Activated effector memory CD4-positive, alpha-beta T cell treated with anti-CD3 and anti-CD28 coated beads, Interleukin-2, amount 50 U/mL, for 16 hours (primary cell): ENCODE measurements at regions not wholly inside any gene's neighbourhood (a gene's known extent, or its start where the extent isn't known, plus 50 kb on each side); places are given as distances from the start of the nearest gene placed in this dataset.
"Not testable (repeated sequence)": the region's sequence is repeated elsewhere in the genome, so short reads cannot be mapped to it uniquely, and the experiment has no call there.

Experiments
- DNase-seq: peaks from one replicate; pipeline ENCODE4 v3.0.0-alpha.2; 2020

DNA sequence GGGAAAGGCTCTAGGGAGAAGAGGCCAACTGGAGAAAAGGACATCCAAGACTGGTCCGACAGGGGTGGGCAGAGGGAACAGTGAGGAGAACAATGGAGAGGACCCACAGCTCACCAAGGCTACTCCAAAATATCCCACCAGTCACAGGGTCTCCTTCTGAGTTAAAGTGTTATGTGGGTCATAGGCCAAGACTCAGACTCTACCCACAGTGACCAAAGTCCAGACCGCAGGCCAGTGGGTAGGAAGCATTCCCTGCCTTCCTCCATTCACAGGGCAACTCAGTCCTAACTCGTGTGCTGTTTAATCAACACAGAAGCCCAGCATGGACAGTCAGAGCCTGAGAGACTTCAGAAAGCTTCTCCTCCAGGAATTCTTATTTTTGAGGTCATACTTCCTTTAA, 260.6 kb downstream of the SMAD2 start:
- no peak for DNase-seq

DNA sequence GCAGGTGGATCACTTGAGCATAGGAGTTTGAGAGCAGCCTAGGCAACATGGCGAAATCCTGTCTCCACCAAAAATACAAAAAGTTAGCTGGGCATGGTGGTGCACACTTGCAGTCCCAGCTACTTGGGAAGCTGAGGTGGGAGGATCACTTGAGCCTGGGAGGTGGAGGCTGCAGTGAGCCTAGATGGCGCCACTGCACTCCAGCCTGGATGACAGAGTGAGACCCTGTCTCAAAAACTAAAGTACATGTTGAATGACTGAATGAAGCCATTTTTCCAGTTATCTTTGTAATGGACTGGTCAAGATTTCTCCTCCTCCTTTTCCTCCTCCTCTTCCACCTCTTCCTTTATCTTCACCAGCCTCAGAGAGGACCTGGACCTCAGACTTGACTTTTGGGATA, 272.0 kb downstream of the SMAD2 start:
- DNase-seq = no peak

DNA sequence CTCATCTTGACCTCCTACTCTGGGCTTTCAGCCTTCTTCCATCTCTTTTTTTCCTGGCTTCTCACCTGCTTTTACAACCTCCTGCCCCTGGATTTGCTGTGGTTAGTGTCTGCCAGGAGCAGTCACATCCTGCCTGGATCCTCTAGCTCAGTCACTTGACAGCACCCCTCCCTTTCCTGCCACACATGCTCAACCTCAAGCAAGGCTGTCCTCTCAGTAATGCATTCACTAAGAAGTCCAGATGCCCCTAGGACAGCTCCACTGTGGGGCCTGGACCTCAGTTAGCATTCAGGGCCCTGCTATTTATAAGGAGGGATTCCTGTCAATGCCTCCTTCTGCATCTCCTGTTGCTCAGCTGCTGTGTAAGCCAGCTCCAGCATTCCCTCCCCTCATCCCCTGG, 275.5 kb downstream of the SMAD2 start:
- no peak for DNase-seq

DNA sequence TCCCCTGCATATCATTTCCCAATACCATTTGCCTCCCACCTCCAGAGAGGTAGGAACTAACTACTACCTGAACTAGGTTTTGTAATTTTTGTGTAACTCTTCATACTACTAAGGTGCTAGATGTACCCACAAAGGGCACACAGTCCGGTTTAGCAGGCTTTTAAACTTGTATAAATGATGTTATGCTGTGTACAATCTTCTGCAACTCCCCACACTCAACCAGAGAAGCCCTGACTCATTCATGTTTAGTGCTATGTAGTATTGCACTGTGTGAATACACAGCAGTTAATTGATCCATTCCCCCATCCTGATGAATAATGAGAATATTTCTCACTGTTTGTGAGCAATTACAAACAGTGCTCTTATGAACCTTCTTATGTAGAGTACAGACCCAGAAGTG, 285.6 kb downstream of the SMAD2 start:
- no peak for DNase-seq

DNA sequence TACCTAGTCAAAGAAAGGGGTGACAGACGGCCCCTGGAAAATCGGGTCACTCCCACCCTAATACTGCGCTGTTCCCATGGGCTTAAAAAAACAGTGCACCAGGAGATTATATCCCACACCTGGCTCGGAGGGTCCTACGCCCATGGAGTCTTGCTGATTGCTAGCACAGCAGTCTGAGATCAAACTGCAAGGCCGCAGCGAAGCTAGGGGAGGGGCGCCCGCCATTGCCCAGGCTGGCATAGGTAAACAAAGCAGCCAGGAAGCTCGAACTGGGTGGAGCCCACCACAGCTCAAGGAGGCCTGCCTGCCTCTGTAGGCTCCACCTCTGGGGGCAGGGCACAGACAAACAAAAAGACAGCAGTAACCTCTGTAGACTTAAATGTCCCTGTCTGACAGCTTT, 292.9 kb downstream of the SMAD2 start:
- DNase-seq = not testable (repeated sequence)

GRCh38 chr18:47635416-47635815, 295.0 kb downstream of the SMAD2 start:
- DNase-seq = no peak

GRCh38 chr18:47632970-47633635, 297.4 kb downstream of the SMAD2 start:
- no peak for DNase-seq

DNA sequence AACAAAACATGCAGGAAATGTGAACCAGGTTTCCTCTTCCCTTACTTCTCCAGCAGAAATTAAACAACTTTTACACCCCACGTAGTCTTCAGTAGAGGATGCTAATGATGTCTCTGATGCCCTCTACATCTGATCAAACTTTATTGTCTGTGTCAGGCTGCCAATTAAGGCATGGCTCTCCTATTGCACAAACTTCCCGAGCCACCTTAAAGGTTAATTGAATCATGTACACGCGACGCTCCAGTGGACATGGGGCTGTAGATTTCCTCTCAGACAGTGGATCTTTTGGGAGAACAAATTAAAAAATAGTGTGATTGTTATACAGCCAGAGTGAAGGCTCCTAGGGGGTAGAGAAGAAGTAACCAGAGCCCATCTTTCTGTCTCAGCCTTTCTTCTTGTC, 301.6 kb downstream of the SMAD2 start:
- no peak for DNase-seq

- DNase-seq = no peak
These were observed 302.1 kb downstream of the SMAD2 start for GRCh38 chr18:47628240-47628781.

GRCh38 chr18:47627030-47627429, 303.4 kb downstream of the SMAD2 start:
- DNase-seq = no peak

- no peak for DNase-seq
These were observed 310.5 kb downstream of the SMAD2 start for GRCh38 chr18:47619771-47620448.

GRCh38 chr18:47618758-47619157, 311.7 kb downstream of the SMAD2 start:
- no peak for DNase-seq

GRCh38 chr18:47615043-47615442, 315.4 kb downstream of the SMAD2 start:
- DNase-seq = no peak

DNA sequence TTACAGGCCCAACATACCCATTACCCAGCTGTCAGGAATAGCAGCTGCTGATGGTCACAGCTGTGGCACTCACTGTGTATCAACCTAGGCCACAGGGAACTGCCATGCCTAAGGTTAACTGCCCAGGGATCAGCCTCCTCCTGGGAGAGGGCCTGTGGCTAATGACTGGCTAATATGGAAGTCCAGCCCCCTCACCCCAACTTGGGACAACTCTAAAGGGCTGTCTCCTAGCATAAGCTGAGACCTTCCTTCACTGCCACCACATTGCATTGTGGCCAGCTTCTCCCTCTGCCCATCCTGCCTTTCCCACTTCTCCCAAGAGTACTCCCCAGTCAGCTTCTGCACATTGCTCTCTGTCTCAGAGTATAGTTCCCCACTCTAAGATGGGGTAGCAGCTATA, 316.5 kb downstream of the SMAD2 start:
- no peak for DNase-seq

DNA sequence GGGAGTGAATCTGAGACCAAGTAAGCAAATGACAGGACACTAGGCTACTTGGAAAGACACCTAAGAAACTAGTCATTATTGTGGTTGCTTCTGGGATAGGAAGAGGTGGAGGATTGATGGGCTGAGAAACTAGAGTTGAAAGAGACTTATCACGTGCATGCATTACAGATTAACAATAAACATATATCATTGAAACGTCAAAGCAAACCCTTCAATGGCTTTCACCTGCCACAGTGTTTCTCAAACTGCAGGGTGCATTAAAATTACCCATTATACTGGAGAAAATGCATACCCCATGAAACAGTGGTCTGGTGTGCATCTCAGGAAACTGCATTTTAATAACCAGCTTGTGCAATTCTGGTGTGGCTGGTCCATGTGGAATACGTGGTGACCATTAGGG, 318.8 kb downstream of the SMAD2 start:
- DNase-seq = no peak

- no peak for DNase-seq
These were observed 323.9 kb downstream of the SMAD2 start for GRCh38 chr18:47606526-47606925.

DNA sequence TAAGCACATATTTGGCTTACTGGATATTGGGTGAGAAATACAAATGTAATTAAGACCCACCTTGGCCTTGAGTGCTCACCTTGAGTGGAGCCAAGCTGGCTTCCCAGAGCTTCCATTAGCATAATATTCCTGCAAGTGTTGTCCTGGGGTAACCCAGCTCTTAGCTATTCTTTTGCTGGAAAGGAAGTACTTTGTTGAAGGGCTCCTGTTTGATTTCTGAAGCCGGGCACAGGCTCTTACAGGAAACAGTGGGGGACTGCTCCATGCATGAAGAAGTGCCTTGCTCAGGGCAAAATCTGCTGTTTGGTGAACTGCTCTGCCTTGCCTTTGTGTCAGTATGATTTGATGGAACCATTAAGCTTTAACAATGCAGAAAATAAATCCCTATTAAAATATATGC, 325.4 kb downstream of the SMAD2 start:
- no peak for DNase-seq

GRCh38 chr18:47604021-47604420, 326.4 kb downstream of the SMAD2 start:
- no peak for DNase-seq

GRCh38 chr18:47603158-47603557, 327.3 kb downstream of the SMAD2 start:
- DNase-seq = no peak

DNA sequence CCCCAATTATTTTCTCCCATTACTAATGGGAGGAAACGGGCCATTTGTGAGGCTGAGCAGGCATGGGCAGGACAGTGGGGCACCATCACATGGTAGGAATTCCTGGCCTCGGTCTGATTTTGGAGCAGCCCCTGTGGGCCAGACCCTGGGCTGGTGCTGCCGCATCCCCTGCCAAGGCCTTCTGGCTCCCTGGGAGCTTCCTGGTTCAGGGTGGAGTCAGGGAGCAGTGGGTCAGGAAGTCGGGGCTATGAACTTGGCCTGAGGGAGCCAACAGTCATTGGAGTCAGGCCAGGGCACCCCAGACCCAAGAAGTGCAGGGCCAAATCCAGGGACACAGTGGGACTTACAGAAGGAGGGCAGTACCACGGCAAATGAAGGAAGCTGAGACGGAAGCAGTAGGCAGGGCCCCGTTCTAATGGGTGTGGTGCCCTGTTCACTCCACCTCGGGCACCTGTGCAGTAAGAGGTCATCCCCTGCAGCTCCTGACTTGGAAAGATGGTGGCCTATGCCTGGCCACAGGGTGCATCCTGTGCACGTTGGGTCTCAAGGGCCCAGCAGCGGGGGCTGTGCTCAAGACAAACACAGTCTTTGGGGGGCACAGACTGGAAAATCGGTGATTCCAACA, 328.1 kb downstream of the SMAD2 start:
- no peak for DNase-seq

DNA sequence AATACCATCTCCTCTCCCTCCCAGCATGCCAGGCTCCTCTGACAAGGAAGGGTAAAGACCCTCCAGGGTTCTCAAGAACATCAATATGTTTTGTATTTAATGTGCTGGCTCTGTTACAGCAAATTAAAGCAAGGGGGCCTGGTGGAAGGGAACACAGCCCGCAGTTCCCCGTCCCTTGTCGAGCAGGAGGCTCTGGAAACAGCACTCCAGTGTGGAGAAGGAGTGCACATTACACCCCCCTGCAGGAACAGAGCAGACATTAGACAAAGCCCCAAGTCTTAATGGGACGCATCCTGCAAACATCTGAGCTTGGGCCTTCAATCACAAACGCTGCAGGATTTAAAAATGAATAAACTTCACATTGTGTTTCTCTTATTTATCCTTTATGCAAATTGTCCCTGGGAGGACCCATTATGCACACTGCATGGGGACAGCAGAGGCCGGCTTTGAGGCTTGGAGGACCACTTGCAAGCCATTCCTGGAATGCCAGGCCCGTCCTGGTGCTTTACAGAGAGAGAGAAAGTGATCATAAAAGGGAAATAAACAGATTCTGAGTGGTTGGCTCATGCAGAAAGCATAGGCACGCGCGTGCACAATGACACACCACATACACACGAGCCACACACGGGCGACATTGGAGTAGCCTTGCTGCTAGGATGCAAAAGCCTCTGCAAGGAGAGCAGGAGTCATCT, 328.7 kb downstream of the SMAD2 start:
- DNase-seq = no peak

- no peak for DNase-seq
These were observed 334.5 kb downstream of the SMAD2 start for GRCh38 chr18:47595831-47596501.

DNA sequence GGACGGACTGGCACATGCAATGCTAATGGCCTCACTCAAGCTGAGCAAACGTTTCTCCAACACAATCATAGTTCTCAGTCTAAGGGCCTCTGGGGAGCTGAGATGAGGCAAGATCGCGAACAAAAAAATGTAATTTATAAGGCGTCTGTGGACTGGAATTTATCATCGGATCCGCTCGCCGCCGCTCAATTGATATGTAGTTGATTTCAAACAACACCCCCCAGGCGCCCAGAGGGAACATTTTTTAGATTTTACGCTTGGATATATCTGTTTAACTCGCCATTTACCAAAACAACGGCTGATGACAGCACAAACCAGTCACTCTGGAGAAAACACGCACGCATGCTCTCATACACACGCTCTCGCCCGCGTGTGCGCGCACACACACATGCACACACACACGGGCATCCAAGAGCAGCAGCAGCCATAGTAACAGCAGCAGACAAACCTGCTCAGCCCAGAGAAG, 335.8 kb downstream of the SMAD2 start:
- no peak for DNase-seq
